Epithelial cell of esophagus (primary cell): ENCODE measurements at regions not wholly inside any gene's neighbourhood (a gene's known extent, or its start where the extent isn't known, plus 50 kb on each side); places are given as distances from the start of the nearest gene placed in this dataset.

ENCODE experiments used
- DNase-seq: peaks from one replicate; pipeline ENCODE4 v3.0.0; 2010; ENCODE audit warnings: low read depth
- H3K4me3 ChIP-seq: 2 replicates; pipeline ENCODE4 v1.5.1; 2011; ENCODE audit warnings: mild to moderate bottlenecking, low read length, control low read depth
- CTCF ChIP-seq: IDR thresholded peaks from 2 replicates; pipeline ENCODE4 v1.5.1; 2011; ENCODE audit warnings: low read depth, mild to moderate bottlenecking, low read length, control low read depth, inconsistent platforms; ENCODE audit not compliant: insufficient read depth; ENCODE audit errors: missing control alignments

GRCh38 chr11:81394311-81394710 lies 1339.4 kb downstream of the FAM181B start:
- no peak for TF ChIP-seq CTCF
- no peak overlapping the region for H3K4me3 ChIP-seq
- DNase-seq: no peak

- no peak for DNase-seq
- TF ChIP-seq CTCF: no peak
- no peak overlapping the region for H3K4me3 ChIP-seq
These were observed 1345.3 kb downstream of the FAM181B start for GRCh38 chr11:81388326-81388725.

GRCh38 chr11:81380395-81380794 lies 1353.3 kb downstream of the FAM181B start:
- no peak overlapping the region for H3K4me3 ChIP-seq
- peak; percentile 14 for DNase-seq
- no peak for TF ChIP-seq CTCF

GRCh38 chr11:81377418-81377817 lies 1356.2 kb downstream of the FAM181B start:
- DNase-seq: no peak
- no peak for TF ChIP-seq CTCF
- H3K4me3 ChIP-seq: no peak overlapping the region

GRCh38 chr11:81373986-81374385 lies 1359.7 kb downstream of the FAM181B start:
- no peak overlapping the region for H3K4me3 ChIP-seq
- no peak for DNase-seq
- TF ChIP-seq CTCF: no peak

GRCh38 chr11:81368192-81368591 lies 1365.5 kb downstream of the FAM181B start:
- no peak overlapping the region for H3K4me3 ChIP-seq
- no peak for TF ChIP-seq CTCF
- no peak for DNase-seq

- no peak overlapping the region for H3K4me3 ChIP-seq
- no peak for TF ChIP-seq CTCF
- no peak for DNase-seq
These were observed 1368.2 kb downstream of the FAM181B start for GRCh38 chr11:81365496-81365895.
